ENCODE measurements at regions not wholly inside any gene's neighbourhood (a gene's known extent, or its start where the extent isn't known, plus 50 kb on each side); places are given as distances from the start of the nearest gene placed in this dataset.

GRCh38 chr2:138218397-138218796, 254.1 kb downstream of the HNMT start:
- TF ChIP-seq, protein P1, sequence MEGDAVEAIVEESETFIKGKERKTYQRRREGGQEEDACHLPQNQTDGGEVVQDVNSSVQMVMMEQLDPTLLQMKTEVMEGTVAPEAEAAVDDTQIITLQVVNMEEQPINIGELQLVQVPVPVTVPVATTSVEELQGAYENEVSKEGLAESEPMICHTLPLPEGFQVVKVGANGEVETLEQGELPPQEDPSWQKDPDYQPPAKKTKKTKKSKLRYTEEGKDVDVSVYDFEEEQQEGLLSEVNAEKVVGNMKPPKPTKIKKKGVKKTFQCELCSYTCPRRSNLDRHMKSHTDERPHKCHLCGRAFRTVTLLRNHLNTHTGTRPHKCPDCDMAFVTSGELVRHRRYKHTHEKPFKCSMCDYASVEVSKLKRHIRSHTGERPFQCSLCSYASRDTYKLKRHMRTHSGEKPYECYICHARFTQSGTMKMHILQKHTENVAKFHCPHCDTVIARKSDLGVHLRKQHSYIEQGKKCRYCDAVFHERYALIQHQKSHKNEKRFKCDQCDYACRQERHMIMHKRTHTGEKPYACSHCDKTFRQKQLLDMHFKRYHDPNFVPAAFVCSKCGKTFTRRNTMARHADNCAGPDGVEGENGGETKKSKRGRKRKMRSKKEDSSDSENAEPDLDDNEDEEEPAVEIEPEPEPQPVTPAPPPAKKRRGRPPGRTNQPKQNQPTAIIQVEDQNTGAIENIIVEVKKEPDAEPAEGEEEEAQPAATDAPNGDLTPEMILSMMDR (IDR thresholded peaks at IDR 0.05), result no peak
- TF ChIP-seq POLR2A (IDR thresholded peaks at IDR 0.05) (no peak), EP300 (IDR thresholded peaks at IDR 0.05) (no peak), POLR2AphosphoS5 (IDR thresholded peaks at IDR 0.05) (no peak)
